B cell (primary cell): ENCODE measurements at regions not wholly inside any gene's neighbourhood (a gene's known extent, or its start where the extent isn't known, plus 50 kb on each side); places are given as distances from the start of the nearest gene placed in this dataset.

Experiments
- CTCF ChIP-seq: fragments of 200-600 bp; IDR thresholded peaks from one replicate; pipeline ENCODE4 v1.8.0; 2022; ENCODE audit warnings: antibody characterized with exemption, mild to moderate bottlenecking
- EZH2 ChIP-seq: IDR thresholded peaks from 2 replicates; pipeline ENCODE4 v1.6.1; 2012; ENCODE audit warnings: borderline replicate concordance, low read depth, mild to moderate bottlenecking, moderate library complexity, low read length; ENCODE audit not compliant: insufficient read depth, poor library complexity, severe bottlenecking

GRCh38 chr21:35868005-35868868 is 192.1 kb downstream of the SETD4 start:
- TF ChIP-seq CTCF, result no peak
- no peak for TF ChIP-seq EZH2
